ENCODE measurements at regions not wholly inside any gene's neighbourhood (a gene's known extent, or its start where the extent isn't known, plus 50 kb on each side); places are given as distances from the start of the nearest gene placed in this dataset.
"Not testable (repeated sequence)": the region's sequence is repeated elsewhere in the genome, so short reads cannot be mapped to it uniquely, and the experiment has no call there.

GRCh38 chr1:101492144-101492543 lies 255.3 kb downstream of the S1PR1 start:
- not testable (repeated sequence) for FAIRE-seq

GRCh38 chr1:101493920-101494319 lies 257.1 kb downstream of the S1PR1 start:
- not testable (repeated sequence) for FAIRE-seq

GRCh38 chr1:101496109-101496508 lies 259.3 kb downstream of the S1PR1 start:
- no peak for FAIRE-seq

GRCh38 chr1:101497881-101498559 lies 261.2 kb downstream of the S1PR1 start:
- FAIRE-seq = no peak

- FAIRE-seq = not testable (repeated sequence)
These were observed 267.3 kb downstream of the S1PR1 start for GRCh38 chr1:101504106-101504505.

GRCh38 chr1:101505240-101505639 lies 268.4 kb downstream of the S1PR1 start:
- not testable (repeated sequence) for FAIRE-seq

GRCh38 chr1:101506541-101507164 lies 269.8 kb downstream of the S1PR1 start:
- FAIRE-seq = no peak

GRCh38 chr1:101507547-101507971 lies 270.7 kb downstream of the S1PR1 start:
- FAIRE-seq = no peak

- FAIRE-seq = no peak
These were observed 272.1 kb downstream of the S1PR1 start for GRCh38 chr1:101508913-101509312.

GRCh38 chr1:101509370-101509769 lies 272.6 kb downstream of the S1PR1 start:
- no peak for FAIRE-seq

- no peak for FAIRE-seq
These were observed 274.5 kb downstream of the S1PR1 start for GRCh38 chr1:101511202-101511891.

- FAIRE-seq = peak; percentile 97
These were observed 283.5 kb downstream of the S1PR1 start for GRCh38 chr1:101520302-101520701.

- FAIRE-seq = no peak
These were observed 285.7 kb downstream of the S1PR1 start for GRCh38 chr1:101522486-101522885.

- no peak for FAIRE-seq
These were observed 290.0 kb downstream of the S1PR1 start for GRCh38 chr1:101526813-101527212.

- no peak for FAIRE-seq
These were observed 295.6 kb downstream of the S1PR1 start for GRCh38 chr1:101532377-101532776.

- FAIRE-seq = no peak
These were observed 303.3 kb downstream of the S1PR1 start for GRCh38 chr1:101540161-101540560.

- FAIRE-seq = no peak
These were observed 310.1 kb downstream of the S1PR1 start for GRCh38 chr1:101546885-101547284.

- no peak for FAIRE-seq
These were observed 310.5 kb downstream of the S1PR1 start for GRCh38 chr1:101547357-101547756.

- no peak for FAIRE-seq
These were observed 311.6 kb downstream of the S1PR1 start for GRCh38 chr1:101548376-101548775.

GRCh38 chr1:101550581-101550980 lies 313.8 kb downstream of the S1PR1 start:
- no peak for FAIRE-seq

GRCh38 chr1:101566883-101567538 lies 330.2 kb downstream of the S1PR1 start:
- no peak for FAIRE-seq

GRCh38 chr1:101567582-101568189 lies 330.9 kb downstream of the S1PR1 start:
- no peak for FAIRE-seq

GRCh38 chr1:101587741-101588140 lies 350.9 kb downstream of the S1PR1 start:
- FAIRE-seq = no peak
